Activated CD4-positive, alpha-beta T cell treated with anti-CD3 and anti-CD28 coated beads, Interleukin-10, Interleukin-2, amounts not matched to agents 100 ng/mL and 50 ng/mL, durations not matched to agents 16 hours and 8 hours (primary cell): ENCODE measurements at regions not wholly inside any gene's neighbourhood (a gene's known extent, or its start where the extent isn't known, plus 50 kb on each side); places are given as distances from the start of the nearest gene placed in this dataset.
A peak's percentile ranks its signal among the peaks of the same experiment; 100 is the strongest.
"Not testable (repeated sequence)": the region's sequence is repeated elsewhere in the genome, so short reads cannot be mapped to it uniquely, and the experiment has no call there.

Source experiments
- DNase-seq: peaks from one replicate; pipeline ENCODE4 v3.0.0-alpha.2; 2020

- no peak for DNase-seq
These were observed 307.2 kb downstream of the HIVEP2 start for GRCh38 chr6:142637624-142638351.

DNA sequence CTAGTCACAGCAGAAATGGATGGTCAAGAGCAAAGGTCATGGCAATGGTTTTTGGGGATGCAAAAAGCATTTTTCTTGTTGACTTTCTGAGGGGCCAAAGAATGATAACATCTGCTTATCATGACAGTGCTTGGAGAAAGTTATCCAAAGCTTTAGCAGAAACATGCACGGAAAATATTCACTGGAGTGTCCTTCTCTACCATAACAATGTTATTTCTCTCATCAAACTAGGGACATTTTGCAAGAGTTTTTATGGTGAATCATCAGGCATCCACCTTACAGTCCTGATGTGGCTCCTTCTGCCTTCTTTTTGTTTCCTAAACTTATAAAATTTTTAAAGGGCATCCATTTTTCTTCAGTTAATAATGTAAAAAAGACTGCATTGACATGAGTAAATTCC is 302.3 kb downstream of the HIVEP2 start:
- DNase-seq: no peak

GRCh38 chr6:142644866-142645265 is 300.1 kb downstream of the HIVEP2 start:
- DNase-seq: no peak

GRCh38 chr6:142645663-142646062 is 299.3 kb downstream of the HIVEP2 start:
- no peak for DNase-seq

DNA sequence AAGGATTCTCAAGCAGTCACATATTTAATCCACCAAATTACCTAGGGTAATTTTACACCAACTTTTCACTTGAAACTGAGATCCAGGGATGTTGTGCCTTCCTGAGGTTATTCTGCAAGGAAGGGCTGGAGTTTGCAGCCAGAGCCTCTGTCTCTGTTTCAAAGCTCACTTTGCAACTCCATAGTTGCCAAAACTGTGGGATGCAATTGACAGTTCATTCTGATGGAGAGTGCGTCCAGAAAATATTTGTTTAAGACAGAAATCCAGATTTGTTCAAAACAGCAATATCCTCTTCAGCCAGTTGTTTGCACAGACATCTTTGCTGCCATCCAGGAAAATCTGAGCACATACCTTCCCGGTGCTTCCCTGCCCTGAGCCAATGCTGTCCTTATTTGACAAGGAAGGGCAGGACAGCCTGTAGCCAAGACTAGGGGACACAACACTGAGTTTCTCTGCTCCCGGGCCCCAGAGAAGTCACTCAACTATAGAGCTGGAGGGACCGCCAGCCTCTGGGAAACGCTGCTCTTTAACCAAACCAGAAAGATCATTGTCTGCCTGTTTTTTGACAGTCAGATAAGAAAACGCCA is 297.4 kb downstream of the HIVEP2 start:
- no peak for DNase-seq

DNA sequence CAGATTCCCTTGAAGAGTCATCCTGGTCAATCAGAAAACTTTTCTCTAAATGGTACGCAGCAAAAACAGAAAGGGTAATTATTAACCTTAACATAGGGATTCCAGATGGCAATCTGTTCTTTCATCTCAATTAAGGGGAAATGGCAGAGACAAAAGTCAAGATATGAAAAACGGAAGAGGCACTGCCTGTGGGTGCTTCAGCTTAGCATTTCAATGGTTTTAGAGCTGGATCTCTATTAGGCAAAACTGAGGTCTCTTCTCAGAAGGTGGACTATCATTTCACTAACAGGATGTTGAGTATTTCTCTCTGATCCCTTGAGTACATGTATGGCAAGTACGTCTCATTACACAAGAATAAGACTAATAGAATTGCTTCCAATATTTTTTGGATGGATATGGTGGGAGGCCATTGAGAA is 296.9 kb downstream of the HIVEP2 start:
- DNase-seq: no peak

DNA sequence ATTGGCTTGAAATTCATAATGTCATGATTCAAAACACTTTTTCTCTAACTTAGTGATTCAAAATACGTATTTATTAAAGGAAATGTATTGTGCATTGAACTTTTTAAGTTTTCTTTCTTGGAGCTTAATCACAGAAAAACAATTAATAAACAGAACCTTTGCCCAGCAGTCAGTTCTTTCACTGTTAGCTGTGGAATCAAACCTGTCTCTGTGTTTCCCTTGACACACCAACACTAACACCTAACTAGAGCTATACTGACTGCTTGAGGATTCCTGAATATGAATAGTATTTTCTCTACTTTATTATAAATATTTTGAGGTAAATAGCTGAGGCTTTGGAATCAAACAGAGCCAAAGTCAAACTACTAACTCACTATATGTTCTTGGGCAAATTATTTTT is 296.4 kb downstream of the HIVEP2 start:
- no peak for DNase-seq

- not testable (repeated sequence) for DNase-seq
These were observed 295.3 kb downstream of the HIVEP2 start for GRCh38 chr6:142649438-142650234.

GRCh38 chr6:142651384-142651783 is 293.6 kb downstream of the HIVEP2 start:
- DNase-seq: no peak

DNA sequence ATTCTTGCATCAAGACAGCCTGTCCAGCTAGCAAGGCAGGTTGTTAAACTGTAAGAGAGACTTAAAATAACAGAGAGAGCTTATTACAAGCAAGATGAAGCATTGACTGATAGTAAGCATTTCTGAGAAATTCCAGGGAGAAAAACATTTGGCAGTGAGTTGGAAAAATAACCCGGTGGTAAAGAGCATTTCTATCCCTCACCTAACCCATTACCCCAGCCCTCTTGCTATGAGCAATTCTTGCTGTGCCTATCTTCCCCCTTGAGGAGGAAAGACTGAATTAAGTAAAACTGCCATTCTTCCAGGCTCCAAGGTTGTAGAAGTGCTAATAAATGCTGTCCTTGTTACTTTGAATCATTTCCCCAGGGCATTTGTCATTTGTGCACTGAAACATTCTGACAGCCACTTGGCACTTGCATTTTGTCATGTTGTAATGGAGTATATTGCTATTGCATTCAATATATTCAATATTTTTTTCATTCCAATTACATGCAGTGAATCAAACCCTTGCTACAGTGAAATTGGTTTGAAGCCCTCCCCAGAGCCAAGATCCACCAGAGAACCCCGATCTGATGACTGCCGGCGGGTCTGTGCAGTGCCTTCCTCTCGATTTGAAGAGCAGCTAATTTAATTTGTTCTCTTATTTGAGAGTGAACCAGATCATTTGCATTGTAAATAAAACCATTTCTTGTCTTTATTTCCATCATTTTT is 291.1 kb downstream of the HIVEP2 start:
- DNase-seq: no peak

DNA sequence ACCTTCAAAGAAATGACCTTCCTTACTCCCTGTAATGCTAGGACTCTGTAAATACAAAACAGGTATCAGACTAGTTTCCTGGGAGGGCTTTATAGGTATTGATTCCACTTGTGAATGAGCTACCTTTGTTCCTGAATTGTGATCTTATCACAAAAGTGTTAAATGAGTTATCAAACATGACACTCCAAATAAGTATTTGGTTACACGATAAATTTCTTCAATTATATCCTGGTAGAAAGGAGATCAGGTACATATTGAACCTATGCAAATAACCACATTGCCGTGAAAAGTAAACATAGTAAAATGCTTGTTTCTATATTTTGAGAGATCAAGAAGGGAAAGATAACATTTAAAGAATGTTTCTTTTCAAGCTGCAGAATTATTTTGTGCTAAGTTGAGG is 285.3 kb downstream of the HIVEP2 start:
- DNase-seq: no peak

DNA sequence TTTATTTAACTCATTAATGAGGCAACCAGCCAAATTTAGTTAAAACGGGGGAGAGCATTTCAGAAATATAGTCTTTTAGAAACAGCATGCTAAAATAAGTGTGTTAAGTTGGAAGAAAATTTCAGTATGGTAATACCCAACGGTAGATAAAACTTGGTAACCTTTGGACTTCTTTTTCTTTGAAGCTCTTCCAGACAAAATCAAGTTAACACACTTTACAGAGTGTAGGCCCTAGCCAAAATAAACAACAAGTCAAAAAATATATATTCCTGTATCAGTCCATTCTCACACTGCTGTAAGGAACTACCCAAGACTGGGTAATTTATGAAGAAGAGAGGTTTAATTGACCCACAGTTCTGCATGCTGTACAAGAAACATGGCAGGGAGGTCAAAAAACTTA is 279.6 kb downstream of the HIVEP2 start:
- DNase-seq: no peak

GRCh38 chr6:142666599-142667185 is 278.3 kb downstream of the HIVEP2 start:
- DNase-seq: no peak

GRCh38 chr6:142669471-142670351 is 275.3 kb downstream of the HIVEP2 start:
- DNase-seq: no peak

DNA sequence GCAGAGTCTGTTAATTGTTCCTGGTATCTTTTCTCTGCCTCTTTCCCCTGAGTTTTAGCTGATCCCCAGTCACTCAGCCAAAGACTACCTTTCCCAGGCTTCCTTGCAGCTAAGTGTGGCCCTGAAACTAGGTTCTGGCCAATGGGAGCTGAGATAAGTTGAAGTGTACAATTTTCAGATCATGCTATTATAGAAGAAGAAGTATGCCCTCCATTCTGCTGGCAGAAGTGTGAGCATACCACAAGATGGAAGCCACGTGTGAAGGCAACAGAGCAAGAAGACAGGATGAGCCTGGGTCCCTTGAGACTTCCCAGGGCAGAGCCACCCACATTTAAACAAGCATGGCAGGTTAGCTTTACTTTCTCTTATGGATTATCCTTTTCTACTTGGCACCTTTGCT is 273.2 kb downstream of the HIVEP2 start:
- DNase-seq: no peak

- DNase-seq: no peak
These were observed 269.5 kb downstream of the HIVEP2 start for GRCh38 chr6:142675517-142675916.

GRCh38 chr6:142676027-142676443 is 268.9 kb downstream of the HIVEP2 start:
- no peak for DNase-seq

- no peak for DNase-seq
These were observed 268.3 kb downstream of the HIVEP2 start for GRCh38 chr6:142676647-142677192.

- peak; percentile 40 for DNase-seq
These were observed 264.9 kb downstream of the HIVEP2 start for GRCh38 chr6:142679907-142680700.

DNA sequence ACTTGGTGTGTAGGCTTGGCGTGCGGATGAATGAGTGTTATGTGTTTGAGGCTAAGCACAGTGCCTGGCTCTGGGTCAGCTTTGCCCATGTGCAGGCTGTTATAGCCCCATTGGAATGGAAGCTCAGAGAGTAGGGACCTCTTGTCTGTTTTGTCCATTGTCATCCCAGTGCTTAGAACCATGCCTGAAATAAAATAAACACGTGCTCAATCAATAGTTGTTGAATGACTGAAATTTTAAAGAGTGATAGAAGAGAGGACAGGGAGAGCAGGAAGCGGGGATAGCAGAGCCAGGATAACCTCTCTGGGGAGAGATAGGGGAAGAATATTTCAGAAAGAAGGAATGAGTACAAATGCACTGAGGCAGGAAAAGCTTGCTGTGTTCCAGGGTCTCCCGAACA is 263.9 kb downstream of the HIVEP2 start:
- no peak for DNase-seq

- DNase-seq: no peak
These were observed 262.0 kb downstream of the HIVEP2 start for GRCh38 chr6:142682985-142683384.
